AG10803 (cell line): ENCODE measurements at regions not wholly inside any gene's neighbourhood (a gene's known extent, or its start where the extent isn't known, plus 50 kb on each side); places are given as distances from the start of the nearest gene placed in this dataset.

ENCODE experiments used
- DNase-seq: peaks from one replicate; pipeline ENCODE4 v3.0.0; 2010; ENCODE audit warnings: low read depth
- H3K4me3 ChIP-seq: 2 replicates; pipeline ENCODE4 v1.5.1; 2011; ENCODE audit warnings: mild to moderate bottlenecking, low read length, control low read depth
- CTCF ChIP-seq: conservative IDR thresholded peaks from 2 replicates; pipeline ENCODE4 v1.5.1; 2011; ENCODE audit warnings: mild to moderate bottlenecking, low read length, control low read depth, inconsistent platforms

GRCh38 chr6:135753196-135753595 is 98.3 kb upstream of the PDE7B start:
- no peak for TF ChIP-seq CTCF
- H3K4me3 ChIP-seq: no peak overlapping the region
- DNase-seq: no peak

- peak; percentile 40 for TF ChIP-seq CTCF
- no peak for DNase-seq
Observed at GRCh38 chr6:135759831-135760230, 91.7 kb upstream of the PDE7B start.

GRCh38 chr6:135774006-135774405 is 77.5 kb upstream of the PDE7B start:
- no peak for TF ChIP-seq CTCF
- H3K4me3 ChIP-seq: no peak overlapping the region
- no peak for DNase-seq

More at GRCh38 chr6:135759831-135760230, 91.7 kb upstream of the PDE7B start:
- no peak overlapping the region for H3K4me3 ChIP-seq

GRCh38 chr6:135779213-135779612 is 72.3 kb upstream of the PDE7B start:
- H3K4me3 ChIP-seq: no peak overlapping the region
- no peak for DNase-seq
- no peak for TF ChIP-seq CTCF

DNA sequence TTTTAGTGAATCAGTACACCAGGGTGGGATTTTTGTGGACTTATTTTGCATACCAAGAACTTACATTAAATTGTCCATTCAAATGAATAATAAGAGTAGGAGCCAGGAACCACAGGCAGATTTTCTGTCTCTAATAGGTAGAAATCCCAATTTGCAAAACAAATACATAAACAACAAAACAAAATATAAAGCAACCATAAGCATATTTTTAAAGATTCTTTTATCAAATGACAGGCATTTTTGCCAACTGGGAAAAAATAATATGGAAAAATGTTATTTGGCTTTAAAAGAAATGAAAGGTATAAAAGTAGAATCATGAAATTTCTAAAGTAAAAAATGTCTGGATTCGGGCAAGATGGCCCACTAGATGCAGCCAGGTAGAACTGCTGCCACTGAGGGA is 71.2 kb upstream of the PDE7B start:
- no peak overlapping the region for H3K4me3 ChIP-seq
- DNase-seq: no peak
- TF ChIP-seq CTCF: no peak

GRCh38 chr6:135782546-135782945 is 69.0 kb upstream of the PDE7B start:
- no peak for DNase-seq
- TF ChIP-seq CTCF: no peak

GRCh38 chr6:135784507-135784906 is 67.0 kb upstream of the PDE7B start:
- TF ChIP-seq CTCF: no peak
- no peak for DNase-seq
- no peak overlapping the region for H3K4me3 ChIP-seq

More at GRCh38 chr6:135782546-135782945, 69.0 kb upstream of the PDE7B start:
- no peak overlapping the region for H3K4me3 ChIP-seq
